KMS-11 (cell line): ENCODE measurements at regions not wholly inside any gene's neighbourhood (a gene's known extent, or its start where the extent isn't known, plus 50 kb on each side); places are given as distances from the start of the nearest gene placed in this dataset.

ENCODE experiments used
- H2AFZ ChIP-seq: fragments of 200-600 bp; sonication (generic); 2 replicates; pipeline ENCODE4 v1.6.1; 2016; ENCODE audit warnings: antibody characterized with exemption, mixed run types, low read depth
- H3K27ac ChIP-seq: fragments of 200-600 bp; sonication (generic); 2 replicates; pipeline ENCODE4 v1.6.1; 2016; ENCODE audit warnings: mild to moderate bottlenecking, mixed run types
- H3K27me3 ChIP-seq: fragments of 200-600 bp; sonication (generic); 2 replicates; pipeline ENCODE4 v1.6.1; 2017; ENCODE audit warnings: mild to moderate bottlenecking, low read depth, mixed run types, moderate library complexity; ENCODE audit not compliant: insufficient read depth
- H3K36me3 ChIP-seq: fragments of 200-600 bp; sonication (generic); 2 replicates; pipeline ENCODE4 v1.6.1; 2017; ENCODE audit warnings: mild to moderate bottlenecking, mixed run types; ENCODE audit not compliant: insufficient read depth
- H3K4me1 ChIP-seq: fragments of 200-600 bp; sonication (generic); 2 replicates; pipeline ENCODE4 v1.6.1; 2016; ENCODE audit warnings: mild to moderate bottlenecking, low read depth, mixed run types; ENCODE audit not compliant: poor library complexity, severe bottlenecking
- H3K4me2 ChIP-seq: fragments of 200-600 bp; sonication (generic); 2 replicates; pipeline ENCODE4 v1.7.0; 2016; ENCODE audit warnings: mild to moderate bottlenecking, mixed run types
- H3K4me3 ChIP-seq: fragments of 200-600 bp; sonication (generic); IDR thresholded peaks from 2 replicates; pipeline ENCODE4 v1.6.1; 2017; ENCODE audit warnings: low read depth, low read length, mixed read lengths; ENCODE audit not compliant: insufficient read depth
- H3K79me2 ChIP-seq: fragments of 200-600 bp; sonication (generic); 2 replicates; pipeline ENCODE4 v1.6.1; 2016; ENCODE audit warnings: low read depth, mixed run types; ENCODE audit not compliant: insufficient read depth
- H3K9ac ChIP-seq: fragments of 200-600 bp; sonication (generic); 2 replicates; pipeline ENCODE4 v1.6.1; 2016; ENCODE audit warnings: mild to moderate bottlenecking, mixed run types
- H4K20me1 ChIP-seq: fragments of 200-600 bp; sonication (generic); 2 replicates; pipeline ENCODE4 v1.6.1; 2016; ENCODE audit warnings: mild to moderate bottlenecking, mixed run types; ENCODE audit not compliant: insufficient read depth
- TF ChIP-seq, protein P1 (sequence below): fragments of 200-600 bp; sonication (generic); conservative IDR thresholded peaks from 2 replicates; pipeline ENCODE4 v1.6.1; 2017; ENCODE audit warnings: low read depth, mild to moderate bottlenecking, antibody characterized with exemption, low read length, moderate library complexity, mixed read lengths

DNA sequence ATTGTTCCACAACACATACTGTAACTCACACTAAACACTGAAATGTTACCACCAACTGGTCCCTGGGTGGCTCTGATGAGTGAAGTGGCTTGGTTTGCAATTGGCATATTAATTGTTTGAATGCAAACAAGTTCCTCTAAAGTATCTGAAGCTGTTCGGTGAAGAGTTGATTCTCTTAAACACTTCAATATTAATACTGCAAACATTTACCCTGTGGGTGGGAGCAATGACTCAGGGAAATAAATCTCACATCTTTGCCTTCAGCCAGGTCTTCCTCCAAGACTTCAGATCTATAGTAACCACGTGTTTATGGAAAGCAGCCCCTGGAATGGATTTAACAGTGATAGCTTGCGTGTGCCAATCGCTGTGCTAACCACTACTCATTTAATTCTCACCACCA lies 176.0 kb downstream of the MAFB start:
- H4K20me1 ChIP-seq = no peaks in the 10 kb centered on the region
- TF ChIP-seq, protein P1, sequence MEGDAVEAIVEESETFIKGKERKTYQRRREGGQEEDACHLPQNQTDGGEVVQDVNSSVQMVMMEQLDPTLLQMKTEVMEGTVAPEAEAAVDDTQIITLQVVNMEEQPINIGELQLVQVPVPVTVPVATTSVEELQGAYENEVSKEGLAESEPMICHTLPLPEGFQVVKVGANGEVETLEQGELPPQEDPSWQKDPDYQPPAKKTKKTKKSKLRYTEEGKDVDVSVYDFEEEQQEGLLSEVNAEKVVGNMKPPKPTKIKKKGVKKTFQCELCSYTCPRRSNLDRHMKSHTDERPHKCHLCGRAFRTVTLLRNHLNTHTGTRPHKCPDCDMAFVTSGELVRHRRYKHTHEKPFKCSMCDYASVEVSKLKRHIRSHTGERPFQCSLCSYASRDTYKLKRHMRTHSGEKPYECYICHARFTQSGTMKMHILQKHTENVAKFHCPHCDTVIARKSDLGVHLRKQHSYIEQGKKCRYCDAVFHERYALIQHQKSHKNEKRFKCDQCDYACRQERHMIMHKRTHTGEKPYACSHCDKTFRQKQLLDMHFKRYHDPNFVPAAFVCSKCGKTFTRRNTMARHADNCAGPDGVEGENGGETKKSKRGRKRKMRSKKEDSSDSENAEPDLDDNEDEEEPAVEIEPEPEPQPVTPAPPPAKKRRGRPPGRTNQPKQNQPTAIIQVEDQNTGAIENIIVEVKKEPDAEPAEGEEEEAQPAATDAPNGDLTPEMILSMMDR = no peak
- no peak overlapping the region for H2AFZ ChIP-seq
- H3K4me1 ChIP-seq = no peaks in the 10 kb centered on the region
- H3K4me2 ChIP-seq = no peak overlapping the region
- no peaks in the 10 kb centered on the region for H3K36me3 ChIP-seq
- no peaks in the 10 kb centered on the region for H3K27me3 ChIP-seq
- no peak overlapping the region for H3K27ac ChIP-seq
- H3K79me2 ChIP-seq = no peaks in the 10 kb centered on the region
- no peak overlapping the region for H3K9ac ChIP-seq
- H3K4me3 ChIP-seq = no peak overlapping the region

DNA sequence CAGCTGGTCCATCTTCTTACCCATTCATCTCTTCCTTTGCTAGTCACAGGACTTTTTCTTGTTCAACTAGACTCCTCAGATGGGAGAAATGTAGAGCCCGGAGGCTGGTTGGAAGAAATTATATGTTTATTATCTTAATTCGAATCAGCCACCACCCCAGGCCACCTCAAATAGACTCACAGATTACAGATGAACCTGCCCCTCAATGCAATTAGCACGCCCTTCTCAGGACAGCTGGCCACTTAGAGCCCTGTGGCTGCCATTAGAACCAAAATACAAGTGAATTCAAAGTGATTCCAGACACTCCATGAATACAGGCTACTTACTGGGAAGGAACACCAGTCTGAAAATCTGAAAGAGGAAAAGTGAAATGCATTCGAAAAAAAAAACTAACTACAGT lies 176.4 kb downstream of the MAFB start:
- TF ChIP-seq, protein P1 = no peak
- Histone ChIP-seq H3K4me1 (no peaks in the 10 kb centered on the region), H3K9ac (no peak overlapping the region), H2AFZ (no peak overlapping the region), H4K20me1 (no peaks in the 10 kb centered on the region), H3K36me3 (no peaks in the 10 kb centered on the region), H3K4me2 (no peak overlapping the region), H3K4me3 (no peak overlapping the region), H3K27ac (no peak overlapping the region), H3K79me2 (no peaks in the 10 kb centered on the region), H3K27me3 (no peaks in the 10 kb centered on the region)

GRCh38 chr20:40511478-40511877 lies 177.6 kb downstream of the MAFB start:
- H3K27me3 ChIP-seq = no peaks in the 10 kb centered on the region
- no peaks in the 10 kb centered on the region for H3K36me3 ChIP-seq
- H3K79me2 ChIP-seq = no peaks in the 10 kb centered on the region
- H2AFZ ChIP-seq = no peak overlapping the region
- no peak overlapping the region for H3K9ac ChIP-seq
- no peak overlapping the region for H3K4me2 ChIP-seq
- no peaks in the 10 kb centered on the region for H4K20me1 ChIP-seq
- TF ChIP-seq, protein P1 = no peak
- no peak overlapping the region for H3K4me3 ChIP-seq
- H3K4me1 ChIP-seq = no peaks in the 10 kb centered on the region
- no peak overlapping the region for H3K27ac ChIP-seq

DNA sequence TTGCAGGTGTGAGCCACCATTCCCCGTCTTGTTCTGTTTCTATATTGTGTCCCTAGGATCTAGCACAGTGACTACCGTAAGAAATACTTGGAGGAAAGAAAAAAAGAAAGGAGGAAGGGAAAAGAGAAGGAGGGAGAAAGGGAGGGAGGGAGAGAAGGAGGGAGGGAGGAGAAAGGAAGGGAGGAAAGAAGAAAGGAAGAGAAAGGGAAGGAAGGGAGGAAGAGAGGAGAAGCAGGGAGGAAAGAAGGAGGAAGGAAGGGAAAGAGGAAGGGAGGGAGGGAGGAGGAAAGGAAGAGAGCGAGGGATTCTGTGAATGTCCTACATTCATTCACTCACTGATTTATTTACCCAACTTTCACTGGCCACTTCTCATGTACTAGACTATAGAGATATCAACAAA lies 178.4 kb downstream of the MAFB start:
- no peaks in the 10 kb centered on the region for H3K4me1 ChIP-seq
- H2AFZ ChIP-seq = no peak overlapping the region
- H3K9ac ChIP-seq = no peak overlapping the region
- no peaks in the 10 kb centered on the region for H4K20me1 ChIP-seq
- TF ChIP-seq, protein P1 = no peak
- H3K4me3 ChIP-seq = no peak overlapping the region
- no peaks in the 10 kb centered on the region for H3K79me2 ChIP-seq
- no peak overlapping the region for H3K27ac ChIP-seq
- no peaks in the 10 kb centered on the region for H3K27me3 ChIP-seq
- H3K36me3 ChIP-seq = no peaks in the 10 kb centered on the region
- no peak overlapping the region for H3K4me2 ChIP-seq

GRCh38 chr20:40508821-40509220 lies 180.2 kb downstream of the MAFB start:
- Histone ChIP-seq H2AFZ (no peak overlapping the region), H3K36me3 (no peaks in the 10 kb centered on the region), H3K27ac (no peak overlapping the region), H3K79me2 (no peaks in the 10 kb centered on the region), H3K4me3 (no peak overlapping the region), H3K4me1 (no peaks in the 10 kb centered on the region), H3K4me2 (no peak overlapping the region), H3K27me3 (no peaks in the 10 kb centered on the region), H3K9ac (no peak overlapping the region), H4K20me1 (no peaks in the 10 kb centered on the region)
- TF ChIP-seq, protein P1 = no peak
